ENCODE measurements at regions not wholly inside any gene's neighbourhood (a gene's known extent, or its start where the extent isn't known, plus 50 kb on each side); places are given as distances from the start of the nearest gene placed in this dataset.

DNA sequence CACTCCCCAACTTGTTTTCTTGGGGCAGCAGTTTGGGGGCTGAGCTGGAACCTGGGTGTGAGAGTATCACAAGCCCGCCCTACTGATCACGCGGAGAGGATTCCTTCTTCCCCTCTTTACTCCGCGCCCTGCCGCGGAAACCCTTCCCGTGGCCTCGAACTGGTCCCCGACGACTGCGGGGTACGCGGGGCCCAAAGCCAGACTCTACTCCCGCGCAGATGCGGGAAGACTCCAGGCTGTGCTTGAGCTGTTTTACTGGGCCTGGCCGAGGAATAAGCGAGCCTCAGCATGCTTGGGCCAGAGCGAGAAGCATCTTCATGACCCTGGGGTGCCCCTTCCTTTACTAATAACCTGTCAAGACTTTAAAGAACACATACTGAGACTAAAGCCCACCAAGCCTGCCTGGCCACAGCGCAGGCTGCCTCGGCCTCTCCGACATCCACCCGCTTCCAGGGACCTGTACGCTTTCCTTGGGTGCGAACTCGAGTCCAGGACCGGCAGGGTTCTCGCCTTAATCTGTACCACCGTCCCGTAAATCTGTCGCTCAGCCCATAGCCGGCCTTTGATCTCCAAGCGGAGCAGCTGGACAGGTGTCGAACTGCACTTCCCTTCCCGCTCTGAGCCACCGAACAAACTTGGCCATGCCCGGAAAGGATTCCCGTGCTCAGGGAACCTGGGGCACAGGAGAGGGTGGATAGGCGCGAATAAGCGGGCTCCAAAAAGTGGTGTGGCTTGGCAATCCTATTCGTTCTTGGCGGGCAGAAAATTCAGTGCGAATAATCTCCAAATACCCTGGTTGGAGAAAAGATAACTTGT, 55.0 kb upstream of the TMEM33 start:
- TF ChIP-seq POLR2A (IDR thresholded peaks at IDR 0.05) = no peak
- TF ChIP-seq, protein P1, sequence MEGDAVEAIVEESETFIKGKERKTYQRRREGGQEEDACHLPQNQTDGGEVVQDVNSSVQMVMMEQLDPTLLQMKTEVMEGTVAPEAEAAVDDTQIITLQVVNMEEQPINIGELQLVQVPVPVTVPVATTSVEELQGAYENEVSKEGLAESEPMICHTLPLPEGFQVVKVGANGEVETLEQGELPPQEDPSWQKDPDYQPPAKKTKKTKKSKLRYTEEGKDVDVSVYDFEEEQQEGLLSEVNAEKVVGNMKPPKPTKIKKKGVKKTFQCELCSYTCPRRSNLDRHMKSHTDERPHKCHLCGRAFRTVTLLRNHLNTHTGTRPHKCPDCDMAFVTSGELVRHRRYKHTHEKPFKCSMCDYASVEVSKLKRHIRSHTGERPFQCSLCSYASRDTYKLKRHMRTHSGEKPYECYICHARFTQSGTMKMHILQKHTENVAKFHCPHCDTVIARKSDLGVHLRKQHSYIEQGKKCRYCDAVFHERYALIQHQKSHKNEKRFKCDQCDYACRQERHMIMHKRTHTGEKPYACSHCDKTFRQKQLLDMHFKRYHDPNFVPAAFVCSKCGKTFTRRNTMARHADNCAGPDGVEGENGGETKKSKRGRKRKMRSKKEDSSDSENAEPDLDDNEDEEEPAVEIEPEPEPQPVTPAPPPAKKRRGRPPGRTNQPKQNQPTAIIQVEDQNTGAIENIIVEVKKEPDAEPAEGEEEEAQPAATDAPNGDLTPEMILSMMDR (IDR thresholded peaks at IDR 0.05) = no peak
